GM18499 (cell line): ENCODE measurements at regions not wholly inside any gene's neighbourhood (a gene's known extent, or its start where the extent isn't known, plus 50 kb on each side); places are given as distances from the start of the nearest gene placed in this dataset.

ENCODE experiments used
- ATAC-seq: cut with Tn5 transposase; IDR thresholded peaks from one replicate; pipeline ENCODE4 v1.9.1; 2021; ENCODE audit warnings: moderate number of reproducible peaks; ENCODE audit not compliant: insufficient read depth, unreplicated experiment

DNA sequence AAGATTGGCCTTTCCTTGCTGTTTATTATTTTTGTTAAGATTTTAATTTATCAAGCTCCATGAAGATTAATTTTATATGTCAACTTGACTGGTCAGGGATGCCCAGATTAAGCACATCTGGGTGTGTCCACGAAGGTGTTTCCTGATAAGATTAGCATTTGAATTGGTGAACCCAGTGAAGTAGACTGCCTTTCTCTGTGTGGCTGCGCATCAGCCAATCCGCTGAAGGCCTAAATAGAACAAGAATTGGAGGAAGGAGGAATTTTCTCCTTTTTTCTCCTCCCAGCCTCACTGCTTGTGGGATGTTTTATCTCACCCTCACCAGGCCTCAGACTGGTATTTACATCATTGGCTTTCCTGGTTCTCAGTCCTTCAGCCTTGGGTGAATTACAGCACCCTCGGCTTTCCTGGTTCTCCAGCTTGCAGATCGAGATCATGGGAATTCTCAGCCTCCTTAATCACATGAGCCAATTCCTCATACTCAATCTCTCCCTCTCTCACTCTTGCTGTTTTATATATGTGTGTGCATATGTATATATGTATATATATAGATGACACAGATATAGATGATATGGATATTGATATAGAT lies 135.4 kb upstream of the SPEF2 start:
- no peak for ATAC-seq

GRCh38 chr5:35478856-35479682 lies 138.6 kb upstream of the SPEF2 start:
- ATAC-seq, result peak; percentile 69

DNA sequence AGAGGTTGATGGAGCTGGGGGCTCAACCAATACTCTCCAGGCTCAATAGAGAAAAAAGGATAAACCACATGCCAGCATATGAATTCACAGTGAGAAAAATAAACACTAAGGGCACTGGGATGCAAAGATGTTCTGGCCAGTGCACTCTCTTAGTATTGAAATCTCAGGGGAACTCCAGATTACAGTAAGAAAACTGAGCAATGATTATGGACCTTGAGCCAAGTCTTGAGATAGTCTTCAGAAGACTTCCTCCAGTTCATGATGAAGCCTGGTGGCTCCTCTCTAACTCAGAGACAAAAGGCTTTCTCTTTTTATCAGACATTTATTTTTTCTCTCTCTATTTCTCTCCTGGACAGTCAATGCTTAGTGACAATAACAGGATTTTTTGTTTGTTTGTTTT lies 139.8 kb upstream of the SPEF2 start:
- no peak for ATAC-seq

- no peak for ATAC-seq
Observed at GRCh38 chr5:35477321-35477720, 140.3 kb upstream of the SPEF2 start.

DNA sequence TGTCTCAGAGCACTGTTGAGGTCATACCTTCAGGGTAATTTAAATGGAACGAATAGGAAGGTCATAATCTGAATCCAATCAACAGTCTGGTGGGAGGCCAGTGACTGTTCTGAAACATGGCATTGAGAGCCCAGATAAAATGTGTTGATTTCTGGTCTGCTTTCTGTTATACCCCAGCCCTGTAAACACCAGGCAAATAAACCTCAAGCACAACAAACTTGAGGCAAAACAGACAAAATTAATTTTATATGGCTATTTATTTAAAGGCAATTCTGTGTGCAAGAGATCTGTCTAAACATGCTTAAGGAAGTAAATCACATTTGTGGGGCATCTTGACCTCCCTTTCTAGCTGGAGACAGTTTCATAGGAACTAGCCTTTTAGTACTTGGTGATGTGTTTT lies 140.9 kb upstream of the SPEF2 start:
- ATAC-seq, result no peak

GRCh38 chr5:35476036-35476435 lies 141.6 kb upstream of the SPEF2 start:
- ATAC-seq, result no peak

DNA sequence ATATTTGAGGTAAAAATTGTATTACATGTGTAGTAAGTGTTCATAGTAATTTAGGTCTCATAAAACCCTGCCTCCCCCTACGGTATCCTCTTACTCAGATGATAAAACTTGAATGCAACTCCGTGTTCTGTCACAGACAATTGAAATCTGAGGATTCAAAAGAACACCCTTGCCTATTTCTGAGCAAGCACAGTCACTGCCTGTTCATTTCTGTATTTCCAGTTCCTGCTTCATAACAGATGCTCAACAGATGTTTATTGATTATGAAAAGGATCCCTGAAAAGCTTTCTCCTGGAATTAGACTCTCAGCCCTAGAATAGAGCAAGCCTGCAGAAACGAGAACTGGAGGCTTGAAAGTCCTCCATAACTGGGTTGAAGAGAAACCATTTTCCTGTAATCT lies 144.1 kb upstream of the SPEF2 start:
- ATAC-seq, result no peak

GRCh38 chr5:35470866-35471265 lies 146.8 kb upstream of the SPEF2 start:
- no peak for ATAC-seq

GRCh38 chr5:35468811-35469210 lies 148.9 kb upstream of the SPEF2 start:
- no peak for ATAC-seq

GRCh38 chr5:35466746-35467145 lies 150.9 kb upstream of the SPEF2 start:
- ATAC-seq, result no peak

GRCh38 chr5:35464757-35465156 lies 152.9 kb upstream of the SPEF2 start:
- ATAC-seq, result no peak

DNA sequence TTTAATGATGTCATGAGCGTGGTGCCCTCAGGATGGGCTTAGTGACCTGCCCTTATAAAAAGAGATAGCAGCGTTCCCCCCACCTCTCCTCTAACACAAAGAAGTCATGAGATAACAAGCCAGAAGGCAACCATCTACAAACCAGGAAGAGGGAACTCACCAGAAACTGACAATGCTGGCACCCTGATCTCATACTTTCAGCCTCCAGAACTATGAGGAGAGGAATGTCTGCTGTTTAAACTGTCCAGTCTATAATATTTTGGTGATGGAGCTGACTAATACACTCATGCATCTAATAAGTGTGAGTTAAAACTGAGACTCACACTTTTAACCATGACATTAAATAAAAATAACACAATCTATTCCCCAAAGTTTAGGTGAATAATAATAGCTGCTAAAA lies 156.1 kb upstream of the SPEF2 start:
- no peak for ATAC-seq

DNA sequence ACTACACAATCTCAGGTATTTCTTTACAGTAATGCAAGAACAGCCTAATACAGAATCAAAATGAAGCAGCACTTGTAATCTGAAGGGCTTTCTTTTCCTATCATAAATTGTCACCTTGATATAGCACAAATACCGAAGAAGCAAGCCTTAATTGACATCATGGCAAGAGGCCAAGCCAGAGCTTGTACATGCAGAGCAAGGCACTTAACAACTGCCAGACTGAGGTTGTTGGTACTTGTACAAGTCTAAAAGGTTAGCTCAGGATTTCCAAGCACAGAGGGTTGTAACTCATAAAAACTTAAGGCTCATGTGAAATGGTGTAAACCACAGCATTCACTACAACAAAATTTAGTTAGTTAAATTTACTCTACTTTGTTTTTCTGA lies 158.8 kb upstream of the SPEF2 start:
- ATAC-seq, result no peak

DNA sequence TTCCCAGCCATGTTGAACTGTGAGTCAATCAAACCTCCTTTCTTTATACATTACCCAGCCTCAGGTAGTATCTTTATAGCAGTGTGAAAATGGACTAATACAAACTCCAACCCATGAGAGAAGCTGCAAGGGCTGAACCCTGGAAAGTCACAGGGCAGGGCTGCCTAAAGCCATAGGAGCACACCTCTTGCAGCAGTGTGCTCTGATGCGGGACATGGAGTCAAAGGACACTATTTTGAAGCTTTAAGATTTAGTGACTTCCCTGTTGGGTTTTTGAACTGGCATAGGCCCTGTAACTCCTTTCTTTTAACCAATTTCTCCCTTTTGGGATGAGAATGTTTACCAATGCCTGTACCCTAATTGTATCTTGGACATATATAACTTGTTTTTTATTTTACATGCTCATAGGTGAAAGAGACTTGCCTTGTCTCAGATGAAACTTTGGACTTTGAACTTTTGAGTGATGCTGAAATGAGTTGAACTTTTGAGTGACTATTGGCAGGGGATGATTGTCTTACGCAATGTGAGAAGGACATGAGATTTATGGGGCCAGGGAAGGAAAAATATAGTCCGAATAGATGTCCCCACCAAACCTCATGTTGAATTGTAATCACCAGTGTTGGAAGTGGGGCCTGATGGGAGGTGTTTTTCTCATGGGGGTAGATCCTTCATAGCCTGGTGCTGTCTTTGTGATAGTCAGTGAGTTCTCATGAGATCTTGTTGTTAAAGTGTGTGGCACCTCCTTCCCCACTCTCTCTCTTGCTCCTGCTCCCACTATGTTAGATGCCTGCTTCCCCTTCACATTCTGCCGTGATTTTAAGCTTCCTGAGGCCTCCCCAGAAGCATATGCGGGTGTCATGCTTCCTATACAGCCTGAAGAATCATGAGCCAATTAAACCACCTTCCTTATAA lies 159.5 kb upstream of the SPEF2 start:
- ATAC-seq, result no peak

DNA sequence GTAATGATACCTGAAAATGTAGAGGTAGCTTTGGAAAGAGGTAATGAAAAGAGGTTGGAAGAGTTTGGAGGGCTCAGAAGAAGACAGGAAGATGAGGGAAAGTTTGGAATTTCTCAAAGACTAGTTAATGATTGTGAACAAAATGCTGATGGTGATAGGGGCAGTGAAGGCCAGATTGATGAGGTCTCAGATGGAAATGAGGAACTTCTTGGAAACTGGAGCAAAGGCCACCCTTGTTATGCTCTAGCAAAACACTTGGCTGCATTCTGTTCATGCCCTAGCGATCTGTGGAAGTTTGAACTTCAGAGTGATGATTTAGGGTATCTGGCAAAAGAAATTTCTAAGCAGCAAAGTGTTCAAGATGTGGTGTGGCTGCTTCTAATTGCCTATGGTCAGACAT lies 161.2 kb upstream of the SPEF2 start:
- ATAC-seq, result no peak

DNA sequence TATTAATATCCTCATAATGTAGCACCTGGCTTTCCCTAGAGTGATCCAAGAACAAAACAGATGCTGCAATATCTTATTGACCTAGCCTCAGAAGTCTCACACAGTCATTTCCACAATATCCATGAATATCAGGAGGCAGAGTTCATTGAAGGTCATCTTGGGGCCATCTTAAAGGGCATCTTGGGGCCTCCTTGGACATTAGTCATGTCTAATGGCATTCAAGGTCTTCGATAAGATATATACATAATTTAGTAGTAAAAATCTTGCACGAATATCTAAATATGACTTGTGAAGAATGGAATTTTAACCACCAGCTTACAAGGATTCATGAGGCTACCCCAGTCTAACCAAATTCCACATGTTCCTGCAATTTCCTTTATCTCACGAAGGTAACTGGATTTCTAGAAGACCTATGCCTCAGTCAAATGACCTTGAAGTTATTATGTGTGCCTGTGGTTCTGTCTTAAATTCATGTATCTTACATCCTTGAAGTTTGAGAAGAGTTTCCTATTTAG lies 163.6 kb upstream of the SPEF2 start:
- ATAC-seq, result no peak

DNA sequence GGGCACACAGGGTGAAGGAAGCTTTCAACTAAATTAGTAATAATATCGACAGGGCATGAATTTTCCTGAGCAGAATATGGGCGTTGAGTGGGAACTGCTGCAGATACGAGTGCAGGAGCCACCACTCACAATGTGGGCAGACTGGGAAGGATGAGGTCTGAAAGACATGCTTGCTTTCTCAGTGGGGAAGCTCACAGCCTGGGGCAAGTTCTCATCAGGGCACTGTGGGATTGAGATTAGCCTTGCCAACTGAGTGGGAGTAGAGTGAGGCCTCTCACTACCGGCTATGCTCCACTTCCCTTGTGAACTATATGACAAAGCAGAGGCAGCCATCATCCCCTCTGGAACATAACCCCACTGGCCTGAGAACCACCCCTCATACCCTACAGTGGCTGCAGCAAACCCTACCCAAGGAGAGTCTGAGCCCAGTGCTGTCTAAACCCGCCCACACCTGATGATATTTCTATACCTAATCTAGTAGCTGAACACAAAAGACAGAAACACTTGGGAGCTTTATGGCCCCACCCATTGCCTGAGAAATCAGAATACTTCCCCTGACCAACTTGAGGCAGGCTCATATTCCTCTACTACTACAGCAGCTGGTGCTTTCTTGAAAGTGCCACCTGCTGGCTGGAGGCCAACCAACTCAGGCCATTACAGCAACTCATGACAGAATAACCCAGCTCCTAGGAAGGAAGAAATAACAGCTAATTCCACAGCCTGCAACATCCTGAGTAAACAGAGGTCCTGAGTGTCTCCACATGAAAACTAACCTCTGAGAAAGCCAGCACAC lies 173.7 kb upstream of the SPEF2 start:
- ATAC-seq, result no peak

- ATAC-seq, result no peak
Observed at GRCh38 chr5:35442885-35443639, 174.6 kb upstream of the SPEF2 start.

DNA sequence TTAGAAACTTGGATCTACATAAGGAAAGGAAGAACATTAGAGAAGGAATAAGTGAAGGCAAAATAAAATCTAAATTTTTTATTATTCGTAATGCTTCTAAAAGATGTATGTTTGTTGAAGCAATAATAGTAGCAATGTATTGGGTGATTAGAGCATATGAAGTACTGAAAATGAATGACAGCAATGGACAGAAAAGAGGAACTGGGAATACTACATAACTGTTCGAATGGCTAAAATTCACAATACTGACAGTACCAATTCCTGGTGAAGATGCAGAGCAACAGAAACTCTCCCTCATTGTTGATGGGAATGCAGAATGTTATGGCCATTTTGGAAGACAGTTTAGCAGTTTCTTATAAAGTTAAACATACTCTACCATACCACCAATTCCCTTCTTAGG lies 177.3 kb upstream of the SPEF2 start:
- ATAC-seq, result no peak
